Right renal cortex interstitium (tissue), 3 donors: ENCODE measurements at regions not wholly inside any gene's neighbourhood (a gene's known extent, or its start where the extent isn't known, plus 50 kb on each side); places are given as distances from the start of the nearest gene placed in this dataset.

Experiments used
- DNase-seq, 3 donors: peaks; one replicate each; pipeline ENCODE4 v3.0.0-alpha.2; 2013; ENCODE audit warnings: low read depth in 3 of 3, low spot score in 2 of 3

GRCh38 chr13:99828123-99828522, 143.4 kb downstream of the ZIC5 start:
- DNase-seq, result no peak

- DNase-seq, result no peak
Observed at GRCh38 chr13:99827011-99827772, 144.4 kb downstream of the ZIC5 start.

GRCh38 chr13:99823961-99824360, 147.6 kb downstream of the ZIC5 start:
- DNase-seq, result no peak

- DNase-seq, result no peak
Observed at GRCh38 chr13:99822820-99823219, 148.7 kb downstream of the ZIC5 start.

- no peak for DNase-seq
Observed at GRCh38 chr13:99821741-99822140, 149.8 kb downstream of the ZIC5 start.

GRCh38 chr13:99819967-99820366, 151.6 kb downstream of the ZIC5 start:
- DNase-seq, result no peak

- no peak for DNase-seq
Observed at GRCh38 chr13:99816321-99816720, 155.2 kb downstream of the ZIC5 start.

GRCh38 chr13:99813336-99814095, 158.1 kb downstream of the ZIC5 start:
- DNase-seq, result no peak

GRCh38 chr13:99812625-99813024, 158.9 kb downstream of the ZIC5 start:
- DNase-seq, result no peak

- no peak for DNase-seq
Observed at GRCh38 chr13:99811067-99811700, 160.4 kb downstream of the ZIC5 start.

GRCh38 chr13:99809926-99810325, 161.6 kb downstream of the ZIC5 start:
- DNase-seq, result no peak

- DNase-seq, result no peak
Observed at GRCh38 chr13:99809496-99809895, 162.1 kb downstream of the ZIC5 start.

- DNase-seq, result no peak
Observed at GRCh38 chr13:99808786-99809185, 162.8 kb downstream of the ZIC5 start.

- DNase-seq, result no peak
Observed at GRCh38 chr13:99806671-99807070, 164.9 kb downstream of the ZIC5 start.

- DNase-seq, result no peak
Observed at GRCh38 chr13:99805361-99805760, 166.2 kb downstream of the ZIC5 start.

- no peak for DNase-seq
Observed at GRCh38 chr13:99803141-99803540, 168.4 kb downstream of the ZIC5 start.

GRCh38 chr13:99802416-99802815, 169.2 kb downstream of the ZIC5 start:
- DNase-seq, result no peak

GRCh38 chr13:99800951-99801350, 170.6 kb downstream of the ZIC5 start:
- DNase-seq, result no peak

GRCh38 chr13:99800011-99800410, 171.6 kb downstream of the ZIC5 start:
- DNase-seq, result no peak

- DNase-seq, result no peak
Observed at GRCh38 chr13:99798756-99799155, 172.8 kb downstream of the ZIC5 start.

GRCh38 chr13:99797691-99798090, 173.9 kb downstream of the ZIC5 start:
- no peak for DNase-seq
